ENCODE measurements at regions not wholly inside any gene's neighbourhood (a gene's known extent, or its start where the extent isn't known, plus 50 kb on each side); places are given as distances from the start of the nearest gene placed in this dataset.

DNA sequence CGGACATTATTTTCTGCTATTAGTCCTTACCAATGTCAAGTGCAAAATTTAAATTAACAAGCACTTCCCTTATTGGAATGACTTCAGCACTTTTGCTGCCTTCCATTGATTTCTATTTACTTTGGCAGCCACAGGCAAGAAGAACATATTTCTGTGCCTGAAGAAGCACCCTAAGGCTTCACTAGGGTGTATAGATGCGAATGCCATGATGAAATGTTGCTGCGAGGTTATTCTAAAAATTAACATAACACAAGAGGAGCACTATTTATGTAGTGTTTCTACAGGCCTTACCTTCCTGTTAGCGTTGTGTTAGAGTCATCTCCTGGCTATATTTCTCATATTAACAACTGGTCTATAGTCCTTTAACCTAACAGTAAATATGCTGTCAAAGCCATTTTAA is 365.0 kb upstream of the HNRNPA3 start:
- TF ChIP-seq CTCF (IDR thresholded peaks at IDR 0.05; ENCODE audit: poor library complexity) (no peak), EZH2 (IDR thresholded peaks at IDR 0.05; ENCODE audit: borderline replicate concordance) (no peak)
